ENCODE measurements at regions not wholly inside any gene's neighbourhood (a gene's known extent, or its start where the extent isn't known, plus 50 kb on each side); places are given as distances from the start of the nearest gene placed in this dataset.

DNA sequence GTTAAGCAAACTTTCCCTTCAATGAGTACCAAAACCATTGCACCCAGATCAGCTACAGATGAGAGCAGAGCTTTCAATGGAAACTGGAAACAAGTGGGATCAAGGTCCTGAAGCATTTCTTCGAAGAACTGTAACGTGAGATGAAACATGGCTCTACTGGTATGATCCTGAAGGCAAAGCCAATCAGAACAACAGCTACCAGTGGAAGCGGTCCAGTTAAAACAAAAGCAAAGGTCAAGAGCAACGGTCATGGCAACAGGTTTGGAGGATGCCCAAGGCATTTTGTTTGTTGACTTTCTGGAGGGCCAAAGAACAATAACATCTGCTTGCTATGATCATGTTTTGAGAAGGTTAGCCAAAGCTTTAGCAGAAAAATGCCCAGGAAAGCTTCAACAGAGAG, 137.9 kb upstream of the CPSF6 start:
- peaks cover 8% of the 10 kb centered on the region for H3K4me1 Mint-ChIP-seq (ENCODE audit: low read depth)
- no peaks in the 10 kb centered on the region for H3K9me3 Mint-ChIP-seq (ENCODE audit: low read depth)
- TF ChIP-seq, protein P1, sequence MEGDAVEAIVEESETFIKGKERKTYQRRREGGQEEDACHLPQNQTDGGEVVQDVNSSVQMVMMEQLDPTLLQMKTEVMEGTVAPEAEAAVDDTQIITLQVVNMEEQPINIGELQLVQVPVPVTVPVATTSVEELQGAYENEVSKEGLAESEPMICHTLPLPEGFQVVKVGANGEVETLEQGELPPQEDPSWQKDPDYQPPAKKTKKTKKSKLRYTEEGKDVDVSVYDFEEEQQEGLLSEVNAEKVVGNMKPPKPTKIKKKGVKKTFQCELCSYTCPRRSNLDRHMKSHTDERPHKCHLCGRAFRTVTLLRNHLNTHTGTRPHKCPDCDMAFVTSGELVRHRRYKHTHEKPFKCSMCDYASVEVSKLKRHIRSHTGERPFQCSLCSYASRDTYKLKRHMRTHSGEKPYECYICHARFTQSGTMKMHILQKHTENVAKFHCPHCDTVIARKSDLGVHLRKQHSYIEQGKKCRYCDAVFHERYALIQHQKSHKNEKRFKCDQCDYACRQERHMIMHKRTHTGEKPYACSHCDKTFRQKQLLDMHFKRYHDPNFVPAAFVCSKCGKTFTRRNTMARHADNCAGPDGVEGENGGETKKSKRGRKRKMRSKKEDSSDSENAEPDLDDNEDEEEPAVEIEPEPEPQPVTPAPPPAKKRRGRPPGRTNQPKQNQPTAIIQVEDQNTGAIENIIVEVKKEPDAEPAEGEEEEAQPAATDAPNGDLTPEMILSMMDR (IDR thresholded peaks at IDR 0.05; ENCODE audit: unreplicated experiment), result no peak
- H3K36me3 Mint-ChIP-seq (ENCODE audit: insufficient read depth), result no peaks in the 10 kb centered on the region
- no peak overlapping the region for H3K27ac Mint-ChIP-seq
- peaks cover 3% of the 10 kb centered on the region for H3K27me3 Mint-ChIP-seq
- H3K4me3 Mint-ChIP-seq (ENCODE audit: low read depth), result no peak overlapping the region
- no peak for DNase-seq (ENCODE audit: low spot score, unreplicated experiment)

DNA sequence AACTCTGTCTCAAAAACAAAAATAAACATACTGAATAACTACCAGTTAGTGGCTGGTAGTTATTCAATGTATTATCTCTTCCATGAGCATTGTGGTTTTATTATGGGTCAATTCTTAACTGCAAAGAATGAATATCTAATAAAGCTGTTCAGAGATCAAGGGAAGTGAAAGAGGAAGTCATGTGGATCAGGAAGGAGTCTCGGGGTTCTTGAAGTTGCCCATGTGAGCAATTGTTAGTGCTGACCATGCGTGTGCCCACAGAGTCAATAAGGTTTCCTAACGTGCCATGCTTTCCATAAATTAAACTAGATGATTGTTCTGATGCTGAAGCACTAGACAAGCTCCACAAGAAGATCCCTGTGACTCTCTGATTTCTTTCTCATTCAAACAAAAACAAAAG, 136.5 kb upstream of the CPSF6 start:
- Mint-ChIP-seq H3K4me1 (ENCODE audit: low read depth) (peaks cover 8% of the 10 kb centered on the region), H3K27me3 (peaks cover 3% of the 10 kb centered on the region), H3K4me3 (ENCODE audit: low read depth) (no peak overlapping the region), H3K36me3 (ENCODE audit: insufficient read depth) (no peaks in the 10 kb centered on the region), H3K27ac (no peak overlapping the region), H3K9me3 (ENCODE audit: low read depth) (no peaks in the 10 kb centered on the region)
- TF ChIP-seq, protein P1 (IDR thresholded peaks at IDR 0.05; ENCODE audit: unreplicated experiment), result no peak
- no peak for DNase-seq (ENCODE audit: low spot score, unreplicated experiment)

DNA sequence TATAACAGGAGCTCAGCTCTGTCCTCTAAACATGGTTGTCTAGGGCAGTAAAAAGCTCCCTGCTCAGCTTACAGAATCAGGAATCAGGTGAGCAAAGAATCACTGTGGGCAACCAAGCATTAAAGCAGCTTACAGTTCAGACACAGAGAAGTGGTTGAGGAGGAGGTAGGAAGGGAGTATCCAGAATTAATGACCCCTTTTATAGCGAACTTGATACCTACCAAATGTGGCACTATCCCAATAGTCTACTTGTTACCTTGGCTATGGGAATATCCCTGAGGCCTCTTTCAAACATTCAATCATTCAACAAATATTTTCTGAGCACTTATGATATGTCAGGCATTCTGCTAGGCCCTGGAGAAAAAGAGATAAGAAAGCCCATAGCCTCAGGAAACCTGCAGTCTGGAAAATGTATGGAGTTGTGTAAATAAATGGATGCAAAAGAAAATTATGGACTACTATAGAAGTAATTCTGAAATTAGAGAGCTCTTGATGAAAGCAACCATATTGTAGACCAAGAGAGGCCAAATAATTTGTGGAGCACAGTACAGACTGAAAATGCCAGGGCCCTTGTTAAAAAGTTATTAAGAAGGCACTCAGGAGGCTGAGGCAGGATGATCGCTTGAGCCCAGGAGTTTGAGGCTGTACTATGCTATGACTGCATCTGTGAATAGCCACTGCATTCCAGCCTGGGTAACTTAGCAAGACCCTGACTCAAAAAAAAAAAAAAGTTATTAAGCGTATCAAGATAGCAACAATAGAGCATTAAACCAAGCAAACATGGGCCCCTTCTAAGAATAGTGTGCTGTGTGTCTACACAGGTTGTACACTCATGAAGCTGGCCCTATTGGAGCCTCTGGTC, 134.0 kb upstream of the CPSF6 start:
- H3K9me3 Mint-ChIP-seq (ENCODE audit: low read depth), result no peaks in the 10 kb centered on the region
- no peak overlapping the region for H3K4me3 Mint-ChIP-seq (ENCODE audit: low read depth)
- H3K36me3 Mint-ChIP-seq (ENCODE audit: insufficient read depth), result no peaks in the 10 kb centered on the region
- H3K27me3 Mint-ChIP-seq, result no peaks in the 10 kb centered on the region
- H3K4me1 Mint-ChIP-seq (ENCODE audit: low read depth), result peaks cover 11% of the 10 kb centered on the region
- H3K27ac Mint-ChIP-seq, result no peak overlapping the region
- no peak for DNase-seq (ENCODE audit: low spot score, unreplicated experiment)
- TF ChIP-seq, protein P1 (IDR thresholded peaks at IDR 0.05; ENCODE audit: unreplicated experiment), result no peak

DNA sequence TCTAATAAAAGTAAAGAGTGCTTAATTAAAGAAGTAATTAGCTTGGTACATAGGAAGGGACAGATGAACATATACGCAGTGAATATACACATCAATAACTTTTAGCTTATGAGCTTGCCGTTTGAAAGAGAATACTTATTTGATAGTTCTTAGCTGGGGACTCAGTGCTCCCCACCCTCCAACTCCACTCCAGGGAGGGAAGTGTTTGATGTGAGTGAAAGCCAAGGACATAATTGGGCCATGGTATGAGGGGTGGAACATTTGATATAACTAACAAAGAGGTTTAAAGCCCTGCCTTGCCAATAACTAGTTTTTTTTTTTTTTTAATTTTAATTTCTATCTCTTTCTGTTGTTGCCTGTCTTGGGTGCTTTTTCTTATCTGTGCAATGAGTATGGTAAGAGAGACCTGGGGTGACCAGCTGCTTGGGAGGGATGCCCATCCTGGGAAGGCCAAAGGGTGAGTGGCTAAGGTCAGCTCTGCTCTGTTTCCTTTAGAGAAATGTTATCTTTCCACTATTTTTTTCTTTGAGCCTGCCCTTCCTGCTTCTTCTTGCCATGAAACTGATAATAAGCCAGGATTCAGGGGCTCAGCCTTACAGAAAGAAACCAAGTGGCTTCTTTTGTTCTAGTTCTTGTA, 132.8 kb upstream of the CPSF6 start:
- TF ChIP-seq, protein P1 (IDR thresholded peaks at IDR 0.05; ENCODE audit: unreplicated experiment), result no peak
- H3K27ac Mint-ChIP-seq, result no peak overlapping the region
- H3K4me3 Mint-ChIP-seq (ENCODE audit: low read depth), result no peak overlapping the region
- no peaks in the 10 kb centered on the region for H3K36me3 Mint-ChIP-seq (ENCODE audit: insufficient read depth)
- DNase-seq (ENCODE audit: low spot score, unreplicated experiment), result no peak
- H3K9me3 Mint-ChIP-seq (ENCODE audit: low read depth), result no peaks in the 10 kb centered on the region
- H3K4me1 Mint-ChIP-seq (ENCODE audit: low read depth), result peaks cover 11% of the 10 kb centered on the region
- H3K27me3 Mint-ChIP-seq, result no peaks in the 10 kb centered on the region

DNA sequence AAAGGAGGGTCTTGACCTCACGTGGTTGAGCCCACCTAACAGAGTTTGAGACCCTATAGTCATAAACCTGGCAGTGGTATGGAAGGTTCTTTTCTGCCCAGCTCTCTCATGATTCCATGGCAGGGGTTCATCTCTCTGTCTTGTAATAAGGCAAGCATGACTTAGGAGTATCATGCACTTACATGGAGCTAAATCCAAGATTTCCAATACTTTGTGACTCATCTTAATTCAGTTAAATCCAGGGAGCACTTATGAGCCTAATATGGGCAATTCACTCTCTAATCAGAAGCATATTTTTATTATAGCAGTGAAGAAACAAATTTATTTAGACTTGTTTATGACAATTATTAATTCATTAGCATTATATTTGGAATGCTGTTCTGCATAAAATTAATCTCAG, 131.8 kb upstream of the CPSF6 start:
- DNase-seq (ENCODE audit: low spot score, unreplicated experiment), result no peak
- TF ChIP-seq, protein P1 (IDR thresholded peaks at IDR 0.05; ENCODE audit: unreplicated experiment), result no peak
- H3K4me1 Mint-ChIP-seq (ENCODE audit: low read depth), result peaks cover 13% of the 10 kb centered on the region
- H3K9me3 Mint-ChIP-seq (ENCODE audit: low read depth), result no peaks in the 10 kb centered on the region
- no peak overlapping the region for H3K27ac Mint-ChIP-seq
- no peaks in the 10 kb centered on the region for H3K36me3 Mint-ChIP-seq (ENCODE audit: insufficient read depth)
- H3K4me3 Mint-ChIP-seq (ENCODE audit: low read depth), result no peak overlapping the region
- H3K27me3 Mint-ChIP-seq, result no peaks in the 10 kb centered on the region
